GM12891 (cell line): ENCODE measurements at regions not wholly inside any gene's neighbourhood (a gene's known extent, or its start where the extent isn't known, plus 50 kb on each side); places are given as distances from the start of the nearest gene placed in this dataset.

Source experiments
- PAX5 ChIP-seq: IDR thresholded peaks from 2 replicates; pipeline ENCODE4 v1.6.1; 2011; ENCODE audit warnings: low read length, moderate library complexity, mild to moderate bottlenecking; ENCODE audit not compliant: insufficient read depth, severe bottlenecking
- POLR2A ChIP-seq: IDR thresholded peaks from 2 replicates; pipeline ENCODE4 v1.6.1; 2011; ENCODE audit warnings: low read depth, low read length, control low read depth
- POLR2AphosphoS5 ChIP-seq: IDR thresholded peaks from 2 replicates; pipeline ENCODE4 v1.6.1; 2011; ENCODE audit warnings: low read depth, low read length, control low read depth
- POU2F2 ChIP-seq: IDR thresholded peaks from 2 replicates; pipeline ENCODE4 v1.6.1; 2011; ENCODE audit warnings: low read depth, mild to moderate bottlenecking, control low read depth, low read length, moderate library complexity
- SPI1 ChIP-seq: IDR thresholded peaks from 2 replicates; pipeline ENCODE4 v1.6.1; 2011; ENCODE audit warnings: low read depth, low read length, control low read depth
- TAF1 ChIP-seq: IDR thresholded peaks from 2 replicates; pipeline ENCODE4 v1.6.1; 2011; ENCODE audit warnings: low read depth, low read length, control low read depth

GRCh38 chr13:82305588-82305987 lies 1576.7 kb downstream of the SLITRK1 start:
- TF ChIP-seq POLR2A (no peak), POLR2AphosphoS5 (no peak), SPI1 (no peak), TAF1 (no peak), POU2F2 (no peak), PAX5 (no peak)
